GM12891 (cell line): ENCODE measurements at regions not wholly inside any gene's neighbourhood (a gene's known extent, or its start where the extent isn't known, plus 50 kb on each side); places are given as distances from the start of the nearest gene placed in this dataset.

Experiments used
- PAX5 ChIP-seq: IDR thresholded peaks from 2 replicates; pipeline ENCODE4 v1.6.1; 2011; ENCODE audit warnings: low read length, moderate library complexity, mild to moderate bottlenecking; ENCODE audit not compliant: insufficient read depth, severe bottlenecking
- POLR2A ChIP-seq: IDR thresholded peaks from 2 replicates; pipeline ENCODE4 v1.6.1; 2011; ENCODE audit warnings: low read depth, low read length, control low read depth
- POLR2AphosphoS5 ChIP-seq: IDR thresholded peaks from 2 replicates; pipeline ENCODE4 v1.6.1; 2011; ENCODE audit warnings: low read depth, low read length, control low read depth
- POU2F2 ChIP-seq: IDR thresholded peaks from 2 replicates; pipeline ENCODE4 v1.6.1; 2011; ENCODE audit warnings: low read depth, mild to moderate bottlenecking, control low read depth, low read length, moderate library complexity
- SPI1 ChIP-seq: IDR thresholded peaks from 2 replicates; pipeline ENCODE4 v1.6.1; 2011; ENCODE audit warnings: low read depth, low read length, control low read depth
- TAF1 ChIP-seq: IDR thresholded peaks from 2 replicates; pipeline ENCODE4 v1.6.1; 2011; ENCODE audit warnings: low read depth, low read length, control low read depth

DNA sequence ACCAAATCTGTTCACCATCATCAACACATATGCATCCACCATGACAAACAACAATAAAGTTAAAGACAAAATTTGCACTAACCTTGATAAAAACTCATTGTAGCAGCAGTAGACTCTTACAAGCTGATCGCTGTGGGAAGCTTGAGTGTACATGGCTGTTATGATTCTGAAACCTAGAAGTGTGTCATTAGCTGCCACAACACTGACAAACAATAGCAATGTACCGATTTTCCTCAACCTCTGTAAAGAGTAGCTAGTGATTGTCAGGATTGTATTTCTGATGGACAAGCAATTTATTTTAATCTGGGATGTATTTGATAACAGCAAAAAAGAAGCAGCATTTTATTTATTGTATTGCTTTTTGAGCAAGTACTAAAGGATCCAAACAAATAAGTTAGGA lies 1357.7 kb downstream of the ROBO1 start:
- TF ChIP-seq POLR2A (no peak), POLR2AphosphoS5 (no peak), SPI1 (no peak), TAF1 (no peak), POU2F2 (no peak), PAX5 (no peak)
